ENCODE measurements at regions not wholly inside any gene's neighbourhood (a gene's known extent, or its start where the extent isn't known, plus 50 kb on each side); places are given as distances from the start of the nearest gene placed in this dataset.

DNA sequence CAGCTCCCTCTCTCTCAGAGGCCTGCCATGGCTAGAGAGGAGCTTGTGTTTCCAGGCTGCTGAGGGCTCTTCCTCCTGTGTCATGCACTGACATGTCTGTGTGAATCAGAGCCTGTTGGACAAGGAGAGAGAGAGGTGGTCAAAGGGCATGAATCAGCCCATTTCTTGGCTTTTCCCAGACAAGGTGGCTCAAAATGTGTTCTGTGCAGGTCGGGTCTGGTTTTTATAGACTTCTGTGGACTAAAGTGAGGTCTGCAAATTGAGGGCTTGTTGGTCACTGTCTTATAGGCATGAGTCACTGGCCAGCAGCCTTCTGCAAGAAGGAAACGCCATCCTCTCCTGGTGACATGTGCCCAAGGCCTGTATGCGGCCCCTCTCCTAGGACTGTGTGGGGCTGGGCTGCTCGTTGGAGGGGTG is 97.9 kb downstream of the FOXL1 start:
- BruUV-seq (replicated peaks) = no TSS peak
- TF ChIP-seq, protein P1, sequence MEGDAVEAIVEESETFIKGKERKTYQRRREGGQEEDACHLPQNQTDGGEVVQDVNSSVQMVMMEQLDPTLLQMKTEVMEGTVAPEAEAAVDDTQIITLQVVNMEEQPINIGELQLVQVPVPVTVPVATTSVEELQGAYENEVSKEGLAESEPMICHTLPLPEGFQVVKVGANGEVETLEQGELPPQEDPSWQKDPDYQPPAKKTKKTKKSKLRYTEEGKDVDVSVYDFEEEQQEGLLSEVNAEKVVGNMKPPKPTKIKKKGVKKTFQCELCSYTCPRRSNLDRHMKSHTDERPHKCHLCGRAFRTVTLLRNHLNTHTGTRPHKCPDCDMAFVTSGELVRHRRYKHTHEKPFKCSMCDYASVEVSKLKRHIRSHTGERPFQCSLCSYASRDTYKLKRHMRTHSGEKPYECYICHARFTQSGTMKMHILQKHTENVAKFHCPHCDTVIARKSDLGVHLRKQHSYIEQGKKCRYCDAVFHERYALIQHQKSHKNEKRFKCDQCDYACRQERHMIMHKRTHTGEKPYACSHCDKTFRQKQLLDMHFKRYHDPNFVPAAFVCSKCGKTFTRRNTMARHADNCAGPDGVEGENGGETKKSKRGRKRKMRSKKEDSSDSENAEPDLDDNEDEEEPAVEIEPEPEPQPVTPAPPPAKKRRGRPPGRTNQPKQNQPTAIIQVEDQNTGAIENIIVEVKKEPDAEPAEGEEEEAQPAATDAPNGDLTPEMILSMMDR (conservative IDR thresholded peaks at IDR 0.05; ENCODE audit: low read depth, low read length) = no peak
- TF ChIP-seq EZH2 (IDR thresholded peaks at IDR 0.05; ENCODE audit: borderline replicate concordance, low read depth, low read length, poor library complexity, severe bottlenecking) = no peak
- Histone ChIP-seq H3K4me1 (ENCODE audit: insufficient read depth, low read length, poor library complexity, severe bottlenecking) (peaks cover 14% of the 10 kb centered on the region), H3K4me3 (ENCODE audit: low read depth, low read length, poor library complexity, severe bottlenecking) (no peak overlapping the region), H3K9me3 (ENCODE audit: low read depth, low read length, poor library complexity, severe bottlenecking) (no peaks in the 10 kb centered on the region), H3K27ac (ENCODE audit: low read depth, low read length, poor library complexity, severe bottlenecking) (no peak overlapping the region), H3K27me3 (replicated peaks; ENCODE audit: insufficient read depth, low read depth, low read length, poor library complexity) (peaks cover 74% of the 10 kb centered on the region), H3K36me3 (ENCODE audit: insufficient read depth, low read length, poor library complexity, severe bottlenecking) (no peaks in the 10 kb centered on the region)
- intact Hi-C loops (cut with micrococcal nuclease; ENCODE audit: unreplicated experiment) = no loop called here
- no peak for DNase-seq (ENCODE audit: low spot score)
- ChIA-PET POLR2A (ENCODE audit: low non-redundant PET) (no interaction called here), CTCF (no interaction called here)

- Histone ChIP-seq H3K4me3 (ENCODE audit: low read depth, low read length, poor library complexity, severe bottlenecking) (no peak overlapping the region), H3K27ac (ENCODE audit: low read depth, low read length, poor library complexity, severe bottlenecking) (no peak overlapping the region), H3K27me3 (replicated peaks; ENCODE audit: insufficient read depth, low read depth, low read length, poor library complexity) (peaks cover 75% of the 10 kb centered on the region), H3K36me3 (ENCODE audit: insufficient read depth, low read length, poor library complexity, severe bottlenecking) (no peaks in the 10 kb centered on the region), H3K4me1 (ENCODE audit: insufficient read depth, low read length, poor library complexity, severe bottlenecking) (peaks cover 14% of the 10 kb centered on the region), H3K9me3 (ENCODE audit: low read depth, low read length, poor library complexity, severe bottlenecking) (no peaks in the 10 kb centered on the region)
- intact Hi-C loops (cut with micrococcal nuclease; ENCODE audit: unreplicated experiment) = no loop called here
- no TSS peak for BruUV-seq (replicated peaks)
- DNase-seq (ENCODE audit: low spot score) = no peak
- CTCF ChIA-PET = no interaction called here
- TF ChIP-seq, protein P1 (conservative IDR thresholded peaks at IDR 0.05; ENCODE audit: low read depth, low read length) = no peak
- TF ChIP-seq EZH2 (IDR thresholded peaks at IDR 0.05; ENCODE audit: borderline replicate concordance, low read depth, low read length, poor library complexity, severe bottlenecking) = no peak
- POLR2A ChIA-PET (ENCODE audit: low non-redundant PET) = no interaction called here
These were observed 101.1 kb downstream of the FOXL1 start for GRCh38 chr16:86679490-86679889.

- H3K36me3 ChIP-seq (ENCODE audit: insufficient read depth, low read length, poor library complexity, severe bottlenecking) = no peaks in the 10 kb centered on the region
- POLR2A ChIA-PET (ENCODE audit: low non-redundant PET) = no interaction called here
- TF ChIP-seq, protein P1 (conservative IDR thresholded peaks at IDR 0.05; ENCODE audit: low read depth, low read length) = no peak
- TF ChIP-seq EZH2 (IDR thresholded peaks at IDR 0.05; ENCODE audit: borderline replicate concordance, low read depth, low read length, poor library complexity, severe bottlenecking) = peak; percentile 2
- no peaks in the 10 kb centered on the region for H3K9me3 ChIP-seq (ENCODE audit: low read depth, low read length, poor library complexity, severe bottlenecking)
- peak; percentile 87 for DNase-seq (ENCODE audit: low spot score)
- H3K4me1 ChIP-seq (ENCODE audit: insufficient read depth, low read length, poor library complexity, severe bottlenecking) = peaks cover 14% of the 10 kb centered on the region
- peaks cover 72% of the 10 kb centered on the region for H3K27me3 ChIP-seq (replicated peaks; ENCODE audit: insufficient read depth, low read depth, low read length, poor library complexity)
- H3K27ac ChIP-seq (ENCODE audit: low read depth, low read length, poor library complexity, severe bottlenecking) = no peak overlapping the region
- BruUV-seq (replicated peaks) = no TSS peak
- intact Hi-C loops (cut with micrococcal nuclease; ENCODE audit: unreplicated experiment) = no loop called here
- CTCF ChIA-PET = no interaction called here
- no peak overlapping the region for H3K4me3 ChIP-seq (ENCODE audit: low read depth, low read length, poor library complexity, severe bottlenecking)
These were observed 101.8 kb downstream of the FOXL1 start for GRCh38 chr16:86680162-86680561.
